ENCODE measurements at regions not wholly inside any gene's neighbourhood (a gene's known extent, or its start where the extent isn't known, plus 50 kb on each side); places are given as distances from the start of the nearest gene placed in this dataset.

- TF ChIP-seq SP1 (IDR thresholded peaks at IDR 0.05) (no peak), PKNOX1 (IDR thresholded peaks at IDR 0.05) (no peak), FOXM1 (IDR thresholded peaks at IDR 0.05; ENCODE audit: borderline replicate concordance) (no peak), BHLHE40 (IDR thresholded peaks at IDR 0.05; ENCODE audit: borderline replicate concordance) (no peak), FOXA1 (IDR thresholded peaks at IDR 0.05) (no peak), L3MBTL2 (conservative IDR thresholded peaks at IDR 0.05) (no peak), TARDBP (IDR thresholded peaks at IDR 0.05) (no peak), HDGF (IDR thresholded peaks at IDR 0.05; ENCODE audit: borderline replicate concordance) (no peak), FOXK2 (IDR thresholded peaks at IDR 0.05) (no peak), SUZ12 (IDR thresholded peaks at IDR 0.05) (no peak), ELF4 (IDR thresholded peaks at IDR 0.05) (no peak), CTBP1 (IDR thresholded peaks at IDR 0.05; ENCODE audit: borderline replicate concordance) (no peak)
These were observed 341.1 kb downstream of the ZSWIM6 start for GRCh38 chr5:61673007-61673735.
